DOHH2 (cell line): ENCODE measurements at regions not wholly inside any gene's neighbourhood (a gene's known extent, or its start where the extent isn't known, plus 50 kb on each side); places are given as distances from the start of the nearest gene placed in this dataset.

Experiments
- CTCF ChIP-seq: fragments of 200-600 bp; sonication (generic); IDR thresholded peaks from one replicate; pipeline ENCODE4 v1.5.1; 2014; ENCODE audit warnings: antibody characterized with exemption, mild to moderate bottlenecking, low read depth, low read length; ENCODE audit not compliant: poor library complexity, severe bottlenecking
- EZH2phosphoT487 ChIP-seq: fragments of 200-600 bp; sonication (generic); IDR thresholded peaks from 2 replicates; pipeline ENCODE4 v1.6.1; 2017; ENCODE audit warnings: borderline replicate concordance, mild to moderate bottlenecking, antibody characterized with exemption, low read length, moderate library complexity, mixed read lengths

GRCh38 chr7:96789914-96790313, 80.3 kb upstream of the SEM1 start:
- no peak for TF ChIP-seq CTCF
- no peak for TF ChIP-seq EZH2phosphoT487
